Right atrium auricular region (tissue), 2 donors: ENCODE measurements at regions not wholly inside any gene's neighbourhood (a gene's known extent, or its start where the extent isn't known, plus 50 kb on each side); places are given as distances from the start of the nearest gene placed in this dataset.

Experiments
- DNase-seq: peaks from one replicate; pipeline ENCODE4 v3.0.0-alpha.2; 2019; ENCODE audit warnings: low spot score
- H3K27ac ChIP-seq, 2 donors: fragments of 200-600 bp; sonication (generic); 1 replicate in 1 of 2; 2 replicates in 1 of 2; pipeline ENCODE4 v1.5.1; 2016 to 2019
- H3K27me3 ChIP-seq, 2 donors: fragments of 200-600 bp; sonication (generic); one replicate each; pipeline versions ENCODE4 v1.5.1 to v1.6.0; 2017 to 2019
- H3K36me3 ChIP-seq: fragments of 200-600 bp; sonication (generic); one replicate; pipeline ENCODE4 v1.5.1; 2016
- H3K4me1 ChIP-seq, 2 donors: fragments of 200-600 bp; sonication (generic); one replicate each; pipeline versions ENCODE4 v1.5.1 to v1.6.0; 2017 to 2019
- H3K4me3 ChIP-seq, 2 donors: fragments of 200-600 bp; sonication (generic); 1 replicate in 1 of 2; 2 replicates in 1 of 2; pipeline ENCODE4 v1.5.1; 2017 to 2019; ENCODE audit warnings: mild to moderate bottlenecking in 1 of 2, moderate library complexity in 1 of 2
- H3K9me3 ChIP-seq, 2 donors: fragments of 200-600 bp; sonication (generic); one replicate each; pipeline ENCODE4 v1.5.1; 2019
- TF ChIP-seq, protein P1 (sequence below), 2 donors: fragments of 200-600 bp; sonication (generic); IDR thresholded peaks; one replicate each; pipeline ENCODE4 v1.5.1; 2019; ENCODE audit warnings: antibody characterized with exemption in 2 of 2

DNA sequence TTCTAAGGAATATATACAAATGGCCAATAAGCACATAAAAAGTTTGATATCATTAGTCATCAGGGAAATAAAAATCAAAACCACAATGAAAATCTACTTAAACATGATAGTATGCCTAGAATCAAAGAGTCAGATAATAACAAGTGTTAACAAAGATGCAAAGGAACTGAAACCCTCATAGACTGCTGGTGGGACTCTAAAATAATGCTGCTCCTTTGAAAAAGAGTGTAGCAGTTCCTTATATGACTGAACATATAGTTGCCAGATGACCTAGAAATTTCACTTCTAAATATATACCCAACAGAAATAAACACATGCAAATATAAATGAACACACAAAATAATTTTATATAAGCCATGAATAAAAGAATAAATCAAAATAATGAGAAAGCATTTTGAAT, 205.1 kb upstream of the CTSO start:
- no peak for DNase-seq
- no peaks in the 10 kb centered on the region for H3K9me3 ChIP-seq
- TF ChIP-seq, protein P1, sequence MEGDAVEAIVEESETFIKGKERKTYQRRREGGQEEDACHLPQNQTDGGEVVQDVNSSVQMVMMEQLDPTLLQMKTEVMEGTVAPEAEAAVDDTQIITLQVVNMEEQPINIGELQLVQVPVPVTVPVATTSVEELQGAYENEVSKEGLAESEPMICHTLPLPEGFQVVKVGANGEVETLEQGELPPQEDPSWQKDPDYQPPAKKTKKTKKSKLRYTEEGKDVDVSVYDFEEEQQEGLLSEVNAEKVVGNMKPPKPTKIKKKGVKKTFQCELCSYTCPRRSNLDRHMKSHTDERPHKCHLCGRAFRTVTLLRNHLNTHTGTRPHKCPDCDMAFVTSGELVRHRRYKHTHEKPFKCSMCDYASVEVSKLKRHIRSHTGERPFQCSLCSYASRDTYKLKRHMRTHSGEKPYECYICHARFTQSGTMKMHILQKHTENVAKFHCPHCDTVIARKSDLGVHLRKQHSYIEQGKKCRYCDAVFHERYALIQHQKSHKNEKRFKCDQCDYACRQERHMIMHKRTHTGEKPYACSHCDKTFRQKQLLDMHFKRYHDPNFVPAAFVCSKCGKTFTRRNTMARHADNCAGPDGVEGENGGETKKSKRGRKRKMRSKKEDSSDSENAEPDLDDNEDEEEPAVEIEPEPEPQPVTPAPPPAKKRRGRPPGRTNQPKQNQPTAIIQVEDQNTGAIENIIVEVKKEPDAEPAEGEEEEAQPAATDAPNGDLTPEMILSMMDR (IDR thresholded peaks at IDR 0.05) = no peak
- no peaks in the 10 kb centered on the region for H3K36me3 ChIP-seq
- no peak overlapping the region for H3K4me3 ChIP-seq
- H3K27ac ChIP-seq = no peak overlapping the region
- no peaks in the 10 kb centered on the region for H3K4me1 ChIP-seq
- H3K27me3 ChIP-seq = no peaks in the 10 kb centered on the region

DNA sequence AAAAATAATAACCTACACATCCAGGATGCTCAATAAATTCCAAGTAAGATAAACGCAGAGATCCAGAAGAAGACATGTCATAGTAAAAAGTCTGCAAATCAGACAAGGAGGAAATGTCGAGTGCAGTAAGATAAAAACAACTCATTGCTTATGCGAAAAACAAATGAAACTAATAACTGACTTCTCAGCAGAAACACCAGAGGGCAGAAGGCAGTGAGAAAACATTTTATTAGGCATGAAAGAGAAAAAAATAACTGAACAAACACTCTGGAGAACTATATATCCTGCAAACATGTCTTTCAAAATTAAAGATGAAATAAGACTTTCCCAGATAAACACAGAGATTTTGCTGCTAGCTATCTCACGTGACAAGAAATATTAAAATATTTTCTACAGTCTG, 201.3 kb upstream of the CTSO start:
- no peaks in the 10 kb centered on the region for H3K4me1 ChIP-seq
- H3K36me3 ChIP-seq = no peaks in the 10 kb centered on the region
- H3K27me3 ChIP-seq = no peaks in the 10 kb centered on the region
- TF ChIP-seq, protein P1 (IDR thresholded peaks at IDR 0.05) = no peak
- no peak for DNase-seq
- H3K27ac ChIP-seq = no peak overlapping the region
- H3K4me3 ChIP-seq = no peak overlapping the region
- H3K9me3 ChIP-seq = no peaks in the 10 kb centered on the region

DNA sequence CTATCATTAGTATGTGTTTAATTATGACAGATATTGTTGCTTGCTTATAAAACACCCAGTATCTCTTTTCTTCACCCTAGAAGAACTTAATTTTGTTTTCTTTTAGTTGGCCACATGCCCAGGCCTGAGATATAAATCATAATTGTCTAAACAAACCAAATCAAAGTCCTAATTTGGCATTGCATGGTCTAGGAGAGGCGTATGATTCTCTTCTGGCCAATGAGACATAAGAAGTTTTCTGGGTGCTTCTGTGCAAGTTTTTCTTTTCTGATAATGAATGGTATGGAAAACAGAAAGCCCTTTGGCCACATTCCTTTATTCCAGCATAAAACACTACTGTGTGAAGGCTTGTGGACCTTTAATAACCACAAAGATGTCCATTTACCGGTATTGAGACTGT, 192.9 kb upstream of the CTSO start:
- Histone ChIP-seq H3K4me3 (no peak overlapping the region), H3K36me3 (no peaks in the 10 kb centered on the region), H3K4me1 (no peaks in the 10 kb centered on the region), H3K9me3 (no peaks in the 10 kb centered on the region), H3K27me3 (no peaks in the 10 kb centered on the region), H3K27ac (no peak overlapping the region)
- DNase-seq = no peak
- TF ChIP-seq, protein P1 (IDR thresholded peaks at IDR 0.05) = no peak

DNA sequence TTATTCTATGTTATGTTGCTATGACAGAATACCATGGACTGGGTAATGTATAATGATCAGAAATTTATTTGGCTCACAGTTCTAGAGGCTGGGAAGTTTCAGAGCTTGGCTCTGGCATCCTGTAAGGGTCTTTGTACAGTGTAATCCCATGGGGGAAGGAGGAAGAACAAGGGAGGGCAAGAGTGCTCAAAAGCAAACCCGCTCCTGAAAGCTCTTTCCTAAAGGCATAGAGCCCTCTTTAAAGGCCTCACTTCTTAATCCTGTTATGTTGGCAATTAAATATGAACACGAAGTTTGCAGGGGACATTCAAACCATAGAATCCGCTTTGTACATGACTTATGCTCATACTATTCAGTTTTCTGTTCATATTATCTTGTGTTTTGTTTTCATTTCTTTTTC, 191.3 kb upstream of the CTSO start:
- Histone ChIP-seq H3K27ac (no peak overlapping the region), H3K9me3 (no peaks in the 10 kb centered on the region), H3K4me1 (no peaks in the 10 kb centered on the region), H3K36me3 (no peaks in the 10 kb centered on the region), H3K4me3 (no peak overlapping the region), H3K27me3 (no peaks in the 10 kb centered on the region)
- DNase-seq = no peak
- TF ChIP-seq, protein P1 (IDR thresholded peaks at IDR 0.05) = no peak

DNA sequence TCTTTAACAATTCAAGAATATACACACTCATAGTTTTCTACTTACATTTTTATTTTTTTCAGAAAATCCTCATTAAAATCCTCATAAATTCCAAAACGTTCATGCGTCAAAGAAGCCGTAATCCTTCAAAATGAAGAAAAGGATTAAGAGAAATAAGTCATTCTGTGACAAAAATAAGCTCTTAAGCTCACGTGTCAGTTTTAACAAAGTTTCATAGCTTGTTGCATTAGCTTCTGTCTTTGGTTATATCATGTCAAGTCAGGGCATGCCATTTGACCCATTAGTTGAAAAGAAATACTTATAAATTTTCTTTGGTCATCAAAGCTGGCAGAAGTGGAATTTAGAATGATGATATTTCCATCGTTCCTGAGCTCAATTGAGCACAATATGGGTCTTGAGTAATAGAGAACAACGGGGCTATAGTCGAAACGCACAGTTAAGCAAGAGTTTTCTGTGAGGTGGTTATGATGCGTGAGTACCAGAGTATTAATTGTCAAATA, 185.2 kb upstream of the CTSO start:
- no peak for DNase-seq
- H3K27ac ChIP-seq = no peak overlapping the region
- no peaks in the 10 kb centered on the region for H3K9me3 ChIP-seq
- H3K4me1 ChIP-seq = no peaks in the 10 kb centered on the region
- TF ChIP-seq, protein P1 (IDR thresholded peaks at IDR 0.05) = no peak
- no peaks in the 10 kb centered on the region for H3K27me3 ChIP-seq
- no peak overlapping the region for H3K4me3 ChIP-seq
- no peaks in the 10 kb centered on the region for H3K36me3 ChIP-seq

DNA sequence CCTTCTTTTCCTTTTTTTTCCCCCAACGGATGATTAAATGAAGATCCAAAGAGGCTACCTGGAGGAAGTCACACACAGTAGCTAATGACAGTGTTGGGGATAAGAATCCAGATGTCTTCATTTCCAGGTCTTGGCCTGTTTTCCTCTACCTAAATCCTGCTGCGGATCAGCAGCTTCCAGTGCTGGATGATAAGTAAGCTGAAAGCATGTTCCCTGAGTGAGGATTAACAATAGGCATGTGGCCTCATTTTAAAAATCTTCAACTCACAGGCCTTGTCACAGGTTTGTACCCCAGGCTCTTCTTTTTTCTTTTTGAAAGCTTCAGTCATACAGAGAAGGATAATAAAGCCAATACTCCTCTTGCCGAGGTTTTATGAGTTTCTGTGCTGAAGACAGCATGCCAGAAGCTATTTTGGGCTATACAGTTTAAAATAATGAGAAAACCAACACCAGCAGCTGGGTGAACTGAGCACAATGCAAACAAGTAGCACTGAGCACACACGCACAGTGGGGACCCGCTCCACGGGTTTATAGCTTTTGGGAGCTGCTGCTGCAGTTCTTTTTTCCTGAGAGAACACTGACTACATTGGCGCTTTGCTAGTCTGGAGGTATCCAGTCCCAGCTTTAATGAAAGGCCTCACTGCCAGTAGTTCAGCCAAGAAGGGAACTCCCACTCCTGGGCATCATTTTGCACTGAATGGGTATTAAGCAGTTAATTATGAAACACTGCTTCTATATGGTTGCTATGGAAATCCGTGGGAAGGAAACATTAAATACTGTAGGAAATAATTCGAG, 184.2 kb upstream of the CTSO start:
- H3K4me1 ChIP-seq = no peaks in the 10 kb centered on the region
- H3K27me3 ChIP-seq = no peaks in the 10 kb centered on the region
- DNase-seq = no peak
- H3K27ac ChIP-seq = no peak overlapping the region
- TF ChIP-seq, protein P1 (IDR thresholded peaks at IDR 0.05) = no peak
- no peaks in the 10 kb centered on the region for H3K9me3 ChIP-seq
- H3K4me3 ChIP-seq = no peak overlapping the region
- H3K36me3 ChIP-seq = no peaks in the 10 kb centered on the region
